ENCODE measurements at regions not wholly inside any gene's neighbourhood (a gene's known extent, or its start where the extent isn't known, plus 50 kb on each side); places are given as distances from the start of the nearest gene placed in this dataset.

GRCh38 chr13:109842212-109842920 is 56.0 kb upstream of the IRS2 start:
- no peak overlapping the region for H2BK20ac ChIP-seq (ENCODE audit: low read depth, low read length, poor library complexity, severe bottlenecking)
- H3K56ac ChIP-seq (ENCODE audit: insufficient read length, low read depth, low read length), result no peak overlapping the region
- no peak overlapping the region for H4K5ac ChIP-seq (ENCODE audit: insufficient read length, low read depth, low read length)
- H4K8ac ChIP-seq (replicated peaks; ENCODE audit: insufficient read length, low read depth, low read length), result no peak overlapping the region
- no peak for DNase-seq
- H3K23me2 ChIP-seq (ENCODE audit: insufficient read length, low read depth, low read length, poor library complexity, severe bottlenecking), result no peaks in the 10 kb centered on the region
- no peaks in the 10 kb centered on the region; the same call in 1 of the 2 replicates for H3K27me3 ChIP-seq (ENCODE audit: insufficient read depth, low read length)
- H3K27ac Mint-ChIP-seq, result no peak overlapping the region
- no peak overlapping the region for H3K18ac ChIP-seq (ENCODE audit: insufficient read length, low read depth, low read length)
- peaks cover 7 to 9% of the 10 kb centered on the region in 2 experiments; a peak in 3 of 4 replicates for H3K4me1 Mint-ChIP-seq
- WGBS (ENCODE audit: extremely low coverage, insufficient read length, low lambda C conversion rate), result no CpG with 5 or more reads among the region's 6 CpGs
- no peaks in the 10 kb centered on the region for H3K9me3 Mint-ChIP-seq
- no peak overlapping the region for H3T11ph ChIP-seq (ENCODE audit: low read length)
- no peak overlapping the region for H3K4me3 Mint-ChIP-seq
- no peak overlapping the region for H3K4me2 ChIP-seq (ENCODE audit: insufficient read depth, insufficient read length, low read length)
- H2BK5ac ChIP-seq (ENCODE audit: insufficient read length, low read length), result no peak overlapping the region
- no peak overlapping the region for H2AK5ac ChIP-seq (ENCODE audit: insufficient read length, low read length)
- no peak overlapping the region for H3K23ac ChIP-seq (ENCODE audit: insufficient read length, low read depth, low read length)
- no peak overlapping the region for H4K91ac ChIP-seq (ENCODE audit: insufficient read length, low read depth, low read length)
- no peak overlapping the region for H3K9ac ChIP-seq (ENCODE audit: extremely low read depth, insufficient read length, low read length)
- peaks cover 5% of the 10 kb centered on the region for H3K27me3 Mint-ChIP-seq (ENCODE audit: low read depth)
- H2BK12ac ChIP-seq (ENCODE audit: insufficient read length, low read depth, low read length), result no peak overlapping the region
- H2BK120ac ChIP-seq (ENCODE audit: low read depth, low read length, poor library complexity, severe bottlenecking), result no peak overlapping the region
- H3K36me3 Mint-ChIP-seq (ENCODE audit: insufficient read depth in 1 of 3, low read depth in 3 of 3), result no peaks in the 10 kb centered on the region
- no peak overlapping the region for H3K4ac ChIP-seq (ENCODE audit: low read depth, low read length)
- no peaks in the 10 kb centered on the region for H3K79me2 ChIP-seq (ENCODE audit: insufficient read depth, low read length)
- no peaks in the 10 kb centered on the region for H3K4me1 ChIP-seq (ENCODE audit: insufficient read depth, low read length)
- no peaks in the 10 kb centered on the region for H4K20me1 ChIP-seq (ENCODE audit: control insufficient read depth, insufficient read depth, insufficient read length)
- no peak overlapping the region for H2BK15ac ChIP-seq (ENCODE audit: low read depth, low read length)
- H3K9me3 ChIP-seq (ENCODE audit: control insufficient read depth, low read depth, low read length), result no peaks in the 10 kb centered on the region
- no peak overlapping the region for H3K14ac ChIP-seq (ENCODE audit: insufficient read depth, low read length)
- TF ChIP-seq, protein P1, sequence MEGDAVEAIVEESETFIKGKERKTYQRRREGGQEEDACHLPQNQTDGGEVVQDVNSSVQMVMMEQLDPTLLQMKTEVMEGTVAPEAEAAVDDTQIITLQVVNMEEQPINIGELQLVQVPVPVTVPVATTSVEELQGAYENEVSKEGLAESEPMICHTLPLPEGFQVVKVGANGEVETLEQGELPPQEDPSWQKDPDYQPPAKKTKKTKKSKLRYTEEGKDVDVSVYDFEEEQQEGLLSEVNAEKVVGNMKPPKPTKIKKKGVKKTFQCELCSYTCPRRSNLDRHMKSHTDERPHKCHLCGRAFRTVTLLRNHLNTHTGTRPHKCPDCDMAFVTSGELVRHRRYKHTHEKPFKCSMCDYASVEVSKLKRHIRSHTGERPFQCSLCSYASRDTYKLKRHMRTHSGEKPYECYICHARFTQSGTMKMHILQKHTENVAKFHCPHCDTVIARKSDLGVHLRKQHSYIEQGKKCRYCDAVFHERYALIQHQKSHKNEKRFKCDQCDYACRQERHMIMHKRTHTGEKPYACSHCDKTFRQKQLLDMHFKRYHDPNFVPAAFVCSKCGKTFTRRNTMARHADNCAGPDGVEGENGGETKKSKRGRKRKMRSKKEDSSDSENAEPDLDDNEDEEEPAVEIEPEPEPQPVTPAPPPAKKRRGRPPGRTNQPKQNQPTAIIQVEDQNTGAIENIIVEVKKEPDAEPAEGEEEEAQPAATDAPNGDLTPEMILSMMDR (conservative IDR thresholded peaks at IDR 0.05), result no peak
- H3K79me1 ChIP-seq (ENCODE audit: insufficient read depth, low read depth, low read length, poor library complexity, severe bottlenecking), result no peaks in the 10 kb centered on the region
- H3K27ac ChIP-seq (ENCODE audit: insufficient read length, low read depth, low read length), result no peak overlapping the region
- H2AFZ ChIP-seq (ENCODE audit: low read length), result no peak overlapping the region
